HepG2 (cell line): ENCODE measurements at regions not wholly inside any gene's neighbourhood (a gene's known extent, or its start where the extent isn't known, plus 50 kb on each side); places are given as distances from the start of the nearest gene placed in this dataset.

Experiments
- ETV5 ChIP-seq: IDR thresholded peaks from 2 replicates; pipeline ENCODE4 v1.6.1; 2018; ENCODE audit warnings: missing biosample characterization, missing genetic modification reagents, inconsistent platforms, borderline replicate concordance
- ZNF333 ChIP-seq: sonication (generic); formaldehyde crosslinking; IDR thresholded peaks from 2 replicates; pipeline ENCODE4 v1.4.0; 2020; ENCODE audit warnings: mild to moderate bottlenecking, missing genetic modification reagents, borderline replicate concordance
- TF ChIP-seq, protein P1 (sequence below): sonication (generic); formaldehyde crosslinking; IDR thresholded peaks from one replicate; pipeline ENCODE4 v1.5.1; 2020; ENCODE audit warnings: mild to moderate bottlenecking, missing genetic modification reagents; ENCODE audit errors: not compliant biosample characterization
- TF ChIP-seq, protein P2 (sequence below): sonication (generic); formaldehyde crosslinking; IDR thresholded peaks from 2 replicates; pipeline ENCODE4 v1.4.0; 2020; ENCODE audit warnings: missing genetic modification reagents, borderline replicate concordance

DNA sequence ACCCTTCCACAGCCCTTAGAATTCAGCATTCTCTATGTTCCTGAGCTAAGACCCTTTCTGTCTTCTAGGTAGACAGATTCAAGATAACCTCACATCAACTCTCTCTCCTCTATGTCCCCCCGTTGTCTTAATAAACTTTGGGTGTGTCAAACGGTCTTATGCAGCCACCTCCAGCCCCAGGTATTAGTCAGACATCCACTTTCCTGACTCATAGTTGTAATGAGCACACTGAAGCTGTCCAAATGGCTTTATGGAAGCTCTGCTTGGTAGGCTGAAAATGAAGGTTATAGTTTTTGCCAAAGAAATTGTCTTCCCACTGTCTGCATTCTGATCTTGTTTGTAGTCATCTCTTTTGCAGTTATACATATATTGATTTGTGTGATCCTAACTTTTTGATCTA is 482.0 kb downstream of the RMST start (continued):
- TF ChIP-seq, protein P1, sequence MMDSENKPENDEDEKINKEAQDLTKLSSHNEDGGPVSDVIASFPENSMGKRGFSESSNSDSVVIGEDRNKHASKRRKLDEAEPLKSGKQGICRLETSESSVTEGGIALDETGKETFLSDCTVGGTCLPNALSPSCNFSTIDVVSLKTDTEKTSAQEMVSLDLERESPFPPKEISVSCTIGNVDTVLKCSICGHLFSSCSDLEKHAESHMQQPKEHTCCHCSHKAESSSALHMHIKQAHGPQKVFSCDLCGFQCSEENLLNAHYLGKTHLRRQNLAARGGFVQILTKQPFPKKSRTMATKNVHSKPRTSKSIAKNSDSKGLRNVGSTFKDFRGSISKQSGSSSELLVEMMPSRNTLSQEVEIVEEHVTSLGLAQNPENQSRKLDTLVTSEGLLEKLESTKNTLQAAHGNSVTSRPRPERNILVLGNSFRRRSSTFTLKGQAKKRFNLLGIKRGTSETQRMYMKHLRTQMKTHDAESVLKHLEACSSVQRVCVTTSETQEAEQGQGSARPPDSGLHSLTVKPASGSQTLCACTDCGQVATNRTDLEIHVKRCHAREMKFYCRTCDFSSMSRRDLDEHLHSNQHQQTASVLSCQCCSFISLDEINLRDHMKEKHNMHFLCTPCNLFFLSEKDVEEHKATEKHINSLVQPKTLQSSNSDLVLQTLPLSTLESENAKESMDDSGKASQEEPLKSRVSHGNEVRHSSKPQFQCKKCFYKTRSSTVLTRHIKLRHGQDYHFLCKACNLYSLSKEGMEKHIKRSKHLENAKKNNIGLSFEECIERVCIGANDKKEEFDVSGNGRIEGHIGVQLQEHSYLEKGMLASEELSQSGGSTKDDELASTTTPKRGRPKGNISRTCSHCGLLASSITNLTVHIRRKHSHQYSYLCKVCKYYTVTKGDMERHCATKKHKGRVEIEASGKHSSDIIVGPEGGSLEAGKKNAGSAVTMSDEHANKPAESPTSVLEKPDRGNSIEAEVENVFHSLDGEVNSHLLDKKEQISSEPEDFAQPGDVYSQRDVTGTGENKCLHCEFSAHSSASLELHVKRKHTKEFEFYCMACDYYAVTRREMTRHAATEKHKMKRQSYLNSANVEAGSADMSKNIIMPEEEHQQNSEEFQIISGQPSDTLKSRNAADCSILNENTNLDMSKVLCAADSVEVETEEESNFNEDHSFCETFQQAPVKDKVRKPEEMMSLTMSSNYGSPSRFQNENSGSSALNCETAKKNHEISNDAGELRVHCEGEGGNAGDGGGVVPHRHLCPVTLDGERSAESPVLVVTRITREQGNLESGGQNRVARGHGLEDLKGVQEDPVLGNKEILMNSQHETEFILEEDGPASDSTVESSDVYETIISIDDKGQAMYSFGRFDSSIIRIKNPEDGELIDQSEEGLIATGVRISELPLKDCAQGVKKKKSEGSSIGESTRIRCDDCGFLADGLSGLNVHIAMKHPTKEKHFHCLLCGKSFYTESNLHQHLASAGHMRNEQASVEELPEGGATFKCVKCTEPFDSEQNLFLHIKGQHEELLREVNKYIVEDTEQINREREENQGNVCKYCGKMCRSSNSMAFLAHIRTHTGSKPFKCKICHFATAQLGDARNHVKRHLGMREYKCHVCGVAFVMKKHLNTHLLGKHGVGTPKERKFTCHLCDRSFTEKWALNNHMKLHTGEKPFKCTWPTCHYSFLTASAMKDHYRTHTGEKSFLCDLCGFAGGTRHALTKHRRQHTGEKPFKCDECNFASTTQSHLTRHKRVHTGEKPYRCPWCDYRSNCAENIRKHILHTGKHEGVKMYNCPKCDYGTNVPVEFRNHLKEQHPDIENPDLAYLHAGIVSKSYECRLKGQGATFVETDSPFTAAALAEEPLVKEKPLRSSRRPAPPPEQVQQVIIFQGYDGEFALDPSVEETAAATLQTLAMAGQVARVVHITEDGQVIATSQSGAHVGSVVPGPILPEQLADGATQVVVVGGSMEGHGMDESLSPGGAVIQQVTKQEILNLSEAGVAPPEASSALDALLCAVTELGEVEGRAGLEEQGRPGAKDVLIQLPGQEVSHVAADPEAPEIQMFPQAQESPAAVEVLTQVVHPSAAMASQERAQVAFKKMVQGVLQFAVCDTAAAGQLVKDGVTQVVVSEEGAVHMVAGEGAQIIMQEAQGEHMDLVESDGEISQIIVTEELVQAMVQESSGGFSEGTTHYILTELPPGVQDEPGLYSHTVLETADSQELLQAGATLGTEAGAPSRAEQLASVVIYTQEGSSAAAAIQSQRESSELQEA (CRISPR knock-in tag) = no peak
- no peak for TF ChIP-seq ZNF333 (CRISPR knock-in tag)
- TF ChIP-seq, protein P2, sequence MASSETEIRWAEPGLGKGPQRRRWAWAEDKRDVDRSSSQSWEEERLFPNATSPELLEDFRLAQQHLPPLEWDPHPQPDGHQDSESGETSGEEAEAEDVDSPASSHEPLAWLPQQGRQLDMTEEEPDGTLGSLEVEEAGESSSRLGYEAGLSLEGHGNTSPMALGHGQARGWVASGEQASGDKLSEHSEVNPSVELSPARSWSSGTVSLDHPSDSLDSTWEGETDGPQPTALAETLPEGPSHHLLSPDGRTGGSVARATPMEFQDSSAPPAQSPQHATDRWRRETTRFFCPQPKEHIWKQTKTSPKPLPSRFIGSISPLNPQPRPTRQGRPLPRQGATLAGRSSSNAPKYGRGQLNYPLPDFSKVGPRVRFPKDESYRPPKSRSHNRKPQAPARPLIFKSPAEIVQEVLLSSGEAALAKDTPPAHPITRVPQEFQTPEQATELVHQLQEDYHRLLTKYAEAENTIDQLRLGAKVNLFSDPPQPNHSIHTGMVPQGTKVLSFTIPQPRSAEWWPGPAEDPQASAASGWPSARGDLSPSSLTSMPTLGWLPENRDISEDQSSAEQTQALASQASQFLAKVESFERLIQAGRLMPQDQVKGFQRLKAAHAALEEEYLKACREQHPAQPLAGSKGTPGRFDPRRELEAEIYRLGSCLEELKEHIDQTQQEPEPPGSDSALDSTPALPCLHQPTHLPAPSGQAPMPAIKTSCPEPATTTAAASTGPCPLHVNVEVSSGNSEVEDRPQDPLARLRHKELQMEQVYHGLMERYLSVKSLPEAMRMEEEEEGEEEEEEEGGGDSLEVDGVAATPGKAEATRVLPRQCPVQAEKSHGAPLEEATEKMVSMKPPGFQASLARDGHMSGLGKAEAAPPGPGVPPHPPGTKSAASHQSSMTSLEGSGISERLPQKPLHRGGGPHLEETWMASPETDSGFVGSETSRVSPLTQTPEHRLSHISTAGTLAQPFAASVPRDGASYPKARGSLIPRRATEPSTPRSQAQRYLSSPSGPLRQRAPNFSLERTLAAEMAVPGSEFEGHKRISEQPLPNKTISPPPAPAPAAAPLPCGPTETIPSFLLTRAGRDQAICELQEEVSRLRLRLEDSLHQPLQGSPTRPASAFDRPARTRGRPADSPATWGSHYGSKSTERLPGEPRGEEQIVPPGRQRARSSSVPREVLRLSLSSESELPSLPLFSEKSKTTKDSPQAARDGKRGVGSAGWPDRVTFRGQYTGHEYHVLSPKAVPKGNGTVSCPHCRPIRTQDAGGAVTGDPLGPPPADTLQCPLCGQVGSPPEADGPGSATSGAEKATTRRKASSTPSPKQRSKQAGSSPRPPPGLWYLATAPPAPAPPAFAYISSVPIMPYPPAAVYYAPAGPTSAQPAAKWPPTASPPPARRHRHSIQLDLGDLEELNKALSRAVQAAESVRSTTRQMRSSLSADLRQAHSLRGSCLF (CRISPR knock-in tag) = no peak
- no peak for TF ChIP-seq ETV5
